ENCODE measurements at regions not wholly inside any gene's neighbourhood (a gene's known extent, or its start where the extent isn't known, plus 50 kb on each side); places are given as distances from the start of the nearest gene placed in this dataset.

GRCh38 chr1:36725151-36725550 lies 242.4 kb upstream of the CSF3R start:
- no peaks in the 10 kb centered on the region for H3K36me3 ChIP-seq (ENCODE audit: insufficient read depth in 1 of 2, low read depth in 1 of 2)
- no peak for TF ChIP-seq CTCF (IDR thresholded peaks at IDR 0.05)
- DNase-seq: no peak
- intact Hi-C loops (cut with DNase I): no loop called here
- H3K9me3 ChIP-seq: no peaks in the 10 kb centered on the region
- H3K4me1 ChIP-seq: no peaks in the 10 kb centered on the region
- 67 to 79% (median 72%) methylated on average over 3 of the region's 3 CpGs for WGBS, 3 donors
- ATAC-seq: no peak
- H3K27ac ChIP-seq: no peak overlapping the region
- H3K4me3 ChIP-seq: no peak overlapping the region
- peaks cover 0 to 9% (median 6%) of the 10 kb centered on the region in 3 donors for H3K27me3 ChIP-seq (ENCODE audit: insufficient read depth in 3 of 3, low read length in 2 of 3)

- Histone ChIP-seq H3K4me3 (no peak overlapping the region), H3K9me3 (no peaks in the 10 kb centered on the region), H3K27me3 (ENCODE audit: insufficient read depth in 3 of 3, low read length in 2 of 3) (peaks cover 0 to 9% (median 6%) of the 10 kb centered on the region in 3 donors), H3K27ac (no peak overlapping the region), H3K36me3 (ENCODE audit: insufficient read depth in 1 of 2, low read depth in 1 of 2) (no peaks in the 10 kb centered on the region), H3K4me1 (no peaks in the 10 kb centered on the region)
- DNase-seq (no peak), ATAC-seq (no peak)
- intact Hi-C loops (cut with DNase I): no loop called here
- TF ChIP-seq CTCF (IDR thresholded peaks at IDR 0.05): no peak
- 36 to 64% (median 37%) methylated on average over 1 of the region's 1 CpG for WGBS, 3 donors
These were observed 241.1 kb upstream of the CSF3R start for GRCh38 chr1:36723813-36724212.

GRCh38 chr1:36722871-36723270 lies 240.2 kb upstream of the CSF3R start:
- WGBS, 3 donors: 24 to 36% (median 27%) methylated on average over 5 of the region's 5 CpGs
- ATAC-seq (no peak), DNase-seq (no peak)
- intact Hi-C loops (cut with DNase I): no loop called here
- no peaks in the 10 kb centered on the region for H3K36me3 ChIP-seq (ENCODE audit: insufficient read depth in 1 of 2, low read depth in 1 of 2)
- H3K27ac ChIP-seq: no peak overlapping the region
- no peak for TF ChIP-seq CTCF (IDR thresholded peaks at IDR 0.05)
- H3K4me1 ChIP-seq: no peaks in the 10 kb centered on the region
- peaks cover 0 to 9% (median 6%) of the 10 kb centered on the region in 3 donors for H3K27me3 ChIP-seq (ENCODE audit: insufficient read depth in 3 of 3, low read length in 2 of 3)
- H3K9me3 ChIP-seq: no peaks in the 10 kb centered on the region
- H3K4me3 ChIP-seq: no peak overlapping the region

- WGBS, 3 donors: 67 to 77% (median 73%) methylated on average over 6 of the region's 6 CpGs
- Histone ChIP-seq H3K36me3 (ENCODE audit: insufficient read depth in 1 of 2, low read depth in 1 of 2) (no peaks in the 10 kb centered on the region), H3K27me3 (ENCODE audit: insufficient read depth in 3 of 3, low read length in 2 of 3) (peaks cover 0 to 9% (median 6%) of the 10 kb centered on the region in 3 donors), H3K27ac (no peak overlapping the region), H3K9me3 (no peaks in the 10 kb centered on the region), H3K4me3 (no peak overlapping the region), H3K4me1 (no peaks in the 10 kb centered on the region)
- DNase-seq: no peak
- no peak for TF ChIP-seq CTCF (IDR thresholded peaks at IDR 0.05)
- intact Hi-C loops (cut with DNase I): no loop called here
- ATAC-seq: no peak
These were observed 238.5 kb upstream of the CSF3R start for GRCh38 chr1:36721261-36721660.

- H3K9me3 ChIP-seq: no peaks in the 10 kb centered on the region
- H3K36me3 ChIP-seq (ENCODE audit: insufficient read depth in 1 of 2, low read depth in 1 of 2): no peaks in the 10 kb centered on the region
- intact Hi-C loops (cut with DNase I): loop anchor here in 1 of 2 donors (2.0 kb wide), 1 partner anchor 41 kb away; no protein-coding TSS in a partner anchor
- ATAC-seq (no peak), DNase-seq (no peak)
- 81 to 93% (median 83%) methylated on average over 2 of the region's 2 CpGs for WGBS, 3 donors
- H3K4me1 ChIP-seq: no peaks in the 10 kb centered on the region
- no peak for TF ChIP-seq CTCF (IDR thresholded peaks at IDR 0.05)
- no peak overlapping the region for H3K4me3 ChIP-seq
- H3K27me3 ChIP-seq (ENCODE audit: insufficient read depth in 3 of 3, low read length in 2 of 3): peaks cover 0 to 21% (median 4%) of the 10 kb centered on the region in 3 donors
- H3K27ac ChIP-seq: no peak overlapping the region
These were observed 234.7 kb upstream of the CSF3R start for GRCh38 chr1:36717431-36717830.
